ENCODE measurements at regions not wholly inside any gene's neighbourhood (a gene's known extent, or its start where the extent isn't known, plus 50 kb on each side); places are given as distances from the start of the nearest gene placed in this dataset.
"Not testable (repeated sequence)": the region's sequence is repeated elsewhere in the genome, so short reads cannot be mapped to it uniquely, and the experiment has no call there.

DNA sequence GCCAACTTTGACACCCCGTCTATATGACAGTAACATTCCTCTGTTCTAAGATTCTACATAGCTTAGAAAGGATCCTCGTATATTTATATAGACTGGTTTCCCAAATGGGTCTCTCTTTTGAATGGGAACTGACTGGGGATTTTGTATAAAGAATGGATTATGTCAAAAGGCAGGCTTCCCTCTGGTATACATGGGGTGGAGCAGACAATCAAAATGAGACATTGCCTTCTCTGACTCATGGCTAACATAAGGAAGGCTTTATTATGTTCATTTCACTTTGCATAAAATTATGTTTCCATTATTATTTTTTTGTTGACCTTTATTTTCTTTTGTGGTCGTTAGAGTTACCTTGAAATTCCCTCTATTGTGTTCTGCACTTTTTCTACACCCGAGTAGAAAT is 211.1 kb downstream of the ALG10B start:
- no peak overlapping the region for H3K9ac ChIP-seq (ENCODE audit: low read length)
- no peak overlapping the region for H3K4me3 ChIP-seq (ENCODE audit: low read depth, low read length, poor library complexity, severe bottlenecking)
- TF ChIP-seq, protein P1, sequence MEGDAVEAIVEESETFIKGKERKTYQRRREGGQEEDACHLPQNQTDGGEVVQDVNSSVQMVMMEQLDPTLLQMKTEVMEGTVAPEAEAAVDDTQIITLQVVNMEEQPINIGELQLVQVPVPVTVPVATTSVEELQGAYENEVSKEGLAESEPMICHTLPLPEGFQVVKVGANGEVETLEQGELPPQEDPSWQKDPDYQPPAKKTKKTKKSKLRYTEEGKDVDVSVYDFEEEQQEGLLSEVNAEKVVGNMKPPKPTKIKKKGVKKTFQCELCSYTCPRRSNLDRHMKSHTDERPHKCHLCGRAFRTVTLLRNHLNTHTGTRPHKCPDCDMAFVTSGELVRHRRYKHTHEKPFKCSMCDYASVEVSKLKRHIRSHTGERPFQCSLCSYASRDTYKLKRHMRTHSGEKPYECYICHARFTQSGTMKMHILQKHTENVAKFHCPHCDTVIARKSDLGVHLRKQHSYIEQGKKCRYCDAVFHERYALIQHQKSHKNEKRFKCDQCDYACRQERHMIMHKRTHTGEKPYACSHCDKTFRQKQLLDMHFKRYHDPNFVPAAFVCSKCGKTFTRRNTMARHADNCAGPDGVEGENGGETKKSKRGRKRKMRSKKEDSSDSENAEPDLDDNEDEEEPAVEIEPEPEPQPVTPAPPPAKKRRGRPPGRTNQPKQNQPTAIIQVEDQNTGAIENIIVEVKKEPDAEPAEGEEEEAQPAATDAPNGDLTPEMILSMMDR (IDR thresholded peaks at IDR 0.05; ENCODE audit: low read length) = no peak
- H3K9me3 ChIP-seq (ENCODE audit: low read length) = no peaks in the 10 kb centered on the region
- H3F3A ChIP-seq (ENCODE audit: insufficient read depth, low read length) = no peaks in the 10 kb centered on the region
- no peak overlapping the region for H2AFZ ChIP-seq (ENCODE audit: low read length)
- no peaks in the 10 kb centered on the region for H4K20me1 ChIP-seq (ENCODE audit: insufficient read depth, low read length)
- no peak overlapping the region for H3K4me2 ChIP-seq (ENCODE audit: low read length)
- H3K27ac ChIP-seq (ENCODE audit: low read depth, low read length, poor library complexity, severe bottlenecking) = no peak overlapping the region
- H3K27me3 ChIP-seq (ENCODE audit: insufficient read depth, low read length) = no peaks in the 10 kb centered on the region
- no peaks in the 10 kb centered on the region for H3K36me3 ChIP-seq (ENCODE audit: insufficient read depth, low read length)
- H3K9me2 ChIP-seq (ENCODE audit: low read depth, low read length) = no peaks in the 10 kb centered on the region
- no peaks in the 10 kb centered on the region for H3K79me2 ChIP-seq (ENCODE audit: insufficient read depth, low read length)
- H3K4me1 ChIP-seq (ENCODE audit: insufficient read depth, low read length, severe bottlenecking) = no peaks in the 10 kb centered on the region

DNA sequence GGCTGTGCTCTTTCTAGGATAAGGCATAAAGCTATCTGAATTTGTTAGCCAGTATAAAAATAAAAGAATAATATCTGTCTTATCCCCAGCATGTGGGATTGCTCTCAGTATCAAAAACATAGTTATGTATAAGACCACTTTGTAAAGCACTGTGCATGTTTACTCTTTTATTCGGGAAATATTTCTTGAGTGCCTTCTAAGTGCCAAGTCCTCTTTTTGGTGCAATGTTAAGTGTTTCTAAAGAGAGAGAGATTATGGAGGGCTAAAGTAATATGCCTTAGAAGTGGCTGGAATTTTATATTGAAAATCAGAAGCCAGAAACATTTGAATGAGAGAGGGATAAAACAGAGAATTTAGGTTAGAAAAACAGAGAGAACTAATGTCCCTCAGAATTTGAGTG is 212.0 kb downstream of the ALG10B start:
- H4K20me1 ChIP-seq (ENCODE audit: insufficient read depth, low read length) = no peaks in the 10 kb centered on the region
- H3K36me3 ChIP-seq (ENCODE audit: insufficient read depth, low read length) = no peaks in the 10 kb centered on the region
- H2AFZ ChIP-seq (ENCODE audit: low read length) = no peak overlapping the region
- no peaks in the 10 kb centered on the region for H3K9me2 ChIP-seq (ENCODE audit: low read depth, low read length)
- no peaks in the 10 kb centered on the region for H3F3A ChIP-seq (ENCODE audit: insufficient read depth, low read length)
- no peaks in the 10 kb centered on the region for H3K9me3 ChIP-seq (ENCODE audit: low read length)
- H3K4me3 ChIP-seq (ENCODE audit: low read depth, low read length, poor library complexity, severe bottlenecking) = no peak overlapping the region
- no peak overlapping the region for H3K9ac ChIP-seq (ENCODE audit: low read length)
- no peaks in the 10 kb centered on the region for H3K79me2 ChIP-seq (ENCODE audit: insufficient read depth, low read length)
- no peaks in the 10 kb centered on the region for H3K4me1 ChIP-seq (ENCODE audit: insufficient read depth, low read length, severe bottlenecking)
- no peak overlapping the region for H3K4me2 ChIP-seq (ENCODE audit: low read length)
- H3K27me3 ChIP-seq (ENCODE audit: insufficient read depth, low read length) = no peaks in the 10 kb centered on the region
- no peak for TF ChIP-seq EZH2 (IDR thresholded peaks at IDR 0.05; ENCODE audit: borderline replicate concordance, low read length)
- TF ChIP-seq, protein P1 (IDR thresholded peaks at IDR 0.05; ENCODE audit: low read length) = no peak
- H3K27ac ChIP-seq (ENCODE audit: low read depth, low read length, poor library complexity, severe bottlenecking) = no peak overlapping the region

DNA sequence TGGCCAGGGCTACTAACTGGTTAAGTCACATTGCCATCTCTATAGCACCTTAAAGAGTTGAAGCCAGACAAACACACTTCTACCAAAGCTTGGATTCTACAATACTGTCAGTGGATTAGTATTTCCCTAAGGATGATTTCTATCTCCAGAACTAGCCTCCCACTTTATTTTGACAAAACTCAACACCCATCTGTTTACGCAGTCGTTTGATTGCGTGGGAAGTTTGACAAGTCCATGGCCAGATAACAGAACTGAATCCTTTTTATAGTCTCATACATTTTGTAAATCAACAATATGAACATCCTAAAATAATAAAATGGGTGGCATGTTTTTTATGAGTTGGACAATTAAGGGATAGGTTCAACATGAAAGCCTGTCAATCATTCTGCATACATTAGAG is 212.7 kb downstream of the ALG10B start:
- not testable (repeated sequence) for H3F3A ChIP-seq (ENCODE audit: insufficient read depth, low read length); H3K9me3 ChIP-seq (ENCODE audit: low read length); H3K4me3 ChIP-seq (ENCODE audit: low read depth, low read length, poor library complexity, severe bottlenecking); H3K9ac ChIP-seq (ENCODE audit: low read length); H2AFZ ChIP-seq (ENCODE audit: low read length); H3K4me2 ChIP-seq (ENCODE audit: low read length); H3K4me1 ChIP-seq (ENCODE audit: insufficient read depth, low read length, severe bottlenecking); H3K79me2 ChIP-seq (ENCODE audit: insufficient read depth, low read length); H3K27me3 ChIP-seq (ENCODE audit: insufficient read depth, low read length); H4K20me1 ChIP-seq (ENCODE audit: insufficient read depth, low read length); H3K27ac ChIP-seq (ENCODE audit: low read depth, low read length, poor library complexity, severe bottlenecking); H3K36me3 ChIP-seq (ENCODE audit: insufficient read depth, low read length); H3K9me2 ChIP-seq (ENCODE audit: low read depth, low read length)

DNA sequence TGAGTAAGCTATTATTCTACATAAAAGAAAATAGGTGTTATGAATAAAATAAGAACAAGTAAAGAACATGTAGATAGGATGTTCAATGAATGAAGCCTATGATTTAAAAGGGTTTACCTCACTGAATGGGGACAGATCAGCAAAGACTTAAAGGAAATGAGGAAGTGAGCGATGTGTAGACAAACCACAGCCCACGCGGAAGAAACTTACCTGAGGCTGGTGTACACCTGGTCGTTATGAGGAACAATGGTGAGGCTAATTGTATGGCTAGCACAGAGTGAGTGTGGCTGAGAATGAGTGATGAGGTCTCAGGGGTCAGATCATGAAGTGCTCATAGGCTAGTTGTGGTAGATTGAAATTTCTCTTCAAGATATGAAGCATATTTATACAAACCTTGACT is 221.7 kb downstream of the ALG10B start:
- no peak for TF ChIP-seq EZH2 (IDR thresholded peaks at IDR 0.05; ENCODE audit: borderline replicate concordance, low read length)
- TF ChIP-seq, protein P1 (IDR thresholded peaks at IDR 0.05; ENCODE audit: low read length) = no peak
- H3K27me3 ChIP-seq (ENCODE audit: insufficient read depth, low read length) = no peaks in the 10 kb centered on the region
- H3K27ac ChIP-seq (ENCODE audit: low read depth, low read length, poor library complexity, severe bottlenecking) = no peak overlapping the region
- H3K4me2 ChIP-seq (ENCODE audit: low read length) = no peak overlapping the region
- no peaks in the 10 kb centered on the region for H3K79me2 ChIP-seq (ENCODE audit: insufficient read depth, low read length)
- H3K4me1 ChIP-seq (ENCODE audit: insufficient read depth, low read length, severe bottlenecking) = no peaks in the 10 kb centered on the region
- H3F3A ChIP-seq (ENCODE audit: insufficient read depth, low read length) = no peaks in the 10 kb centered on the region
- H3K9ac ChIP-seq (ENCODE audit: low read length) = no peak overlapping the region
- no peak overlapping the region for H3K4me3 ChIP-seq (ENCODE audit: low read depth, low read length, poor library complexity, severe bottlenecking)
- H4K20me1 ChIP-seq (ENCODE audit: insufficient read depth, low read length) = no peaks in the 10 kb centered on the region
- no peaks in the 10 kb centered on the region for H3K9me2 ChIP-seq (ENCODE audit: low read depth, low read length)
- no peaks in the 10 kb centered on the region for H3K36me3 ChIP-seq (ENCODE audit: insufficient read depth, low read length)
- no peak overlapping the region for H2AFZ ChIP-seq (ENCODE audit: low read length)
- no peaks in the 10 kb centered on the region for H3K9me3 ChIP-seq (ENCODE audit: low read length)

Data from OCI-LY1 (cell line).